ENCODE measurements at regions not wholly inside any gene's neighbourhood (a gene's known extent, or its start where the extent isn't known, plus 50 kb on each side); places are given as distances from the start of the nearest gene placed in this dataset.

GRCh38 chr7:79877874-79878465 is 256.7 kb upstream of the GNAI1 start:
- DNase-seq (ENCODE audit: low spot score in 2 of 2) (no peak), FAIRE-seq (no peak)

DNA sequence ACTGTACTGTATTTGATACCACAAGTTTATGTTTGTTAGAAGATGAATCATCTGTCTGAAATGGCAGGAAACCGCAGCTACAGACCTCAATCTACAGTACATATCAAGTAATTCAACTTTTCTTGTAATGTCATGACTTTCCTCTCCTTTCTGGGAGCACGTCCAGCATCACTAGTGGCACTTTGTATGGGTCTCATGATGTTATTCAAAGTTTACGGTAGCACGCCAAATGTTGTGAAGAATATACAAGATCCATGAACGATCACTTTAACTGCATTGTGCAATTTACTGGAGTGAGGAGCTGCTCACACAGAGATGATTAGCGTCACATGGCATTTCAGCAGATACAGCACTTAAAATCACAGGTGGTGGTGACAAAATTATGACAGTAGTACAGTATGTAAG is 257.8 kb upstream of the GNAI1 start:
- no peak for DNase-seq (ENCODE audit: low spot score in 2 of 2)
- no peak for FAIRE-seq

DNA sequence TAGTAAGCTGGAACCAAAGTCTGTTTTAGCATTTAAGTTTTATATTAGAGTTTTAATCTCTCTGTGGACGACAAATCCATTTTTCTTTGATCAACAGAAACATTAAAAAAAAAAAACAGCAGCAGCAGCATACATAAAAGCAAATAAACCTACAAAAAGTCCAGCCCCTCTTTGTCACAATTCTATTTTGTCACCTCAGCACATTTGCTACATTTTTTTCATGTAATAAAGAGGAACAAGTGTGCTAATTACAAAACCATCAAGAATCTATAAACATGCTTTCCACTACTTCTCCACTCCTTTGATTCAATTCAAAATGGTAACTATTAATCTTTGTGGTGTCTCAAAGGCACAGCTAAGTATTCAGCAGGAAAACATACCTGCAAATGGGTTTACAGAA is 259.8 kb upstream of the GNAI1 start:
- no peak for DNase-seq (ENCODE audit: low spot score in 2 of 2)
- no peak for FAIRE-seq

DNA sequence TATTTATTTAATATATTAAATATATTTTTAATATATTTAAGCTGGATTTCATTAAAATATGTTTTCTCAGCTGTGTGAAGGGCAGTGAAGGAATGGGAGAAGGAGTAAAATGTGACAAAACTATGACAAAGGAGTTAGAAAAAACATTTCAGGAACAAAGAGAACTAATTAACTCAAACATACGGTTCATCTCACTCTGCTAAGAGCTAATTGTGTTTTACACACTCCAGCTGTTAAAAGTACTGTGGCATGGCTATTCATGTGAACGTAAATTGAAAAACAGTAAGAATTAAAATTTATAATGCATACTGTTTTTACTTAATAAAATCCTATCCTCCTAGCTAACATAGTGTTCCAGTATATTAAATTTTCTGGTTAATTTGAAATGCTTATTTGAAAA is 262.5 kb upstream of the GNAI1 start:
- FAIRE-seq: no peak
- no peak for DNase-seq (ENCODE audit: low spot score in 2 of 2)

GRCh38 chr7:79868010-79868409 is 266.6 kb upstream of the GNAI1 start:
- FAIRE-seq (no peak), DNase-seq (ENCODE audit: low spot score in 2 of 2) (no peak)

- DNase-seq (ENCODE audit: low spot score in 2 of 2) (no peak), FAIRE-seq (no peak)
Observed at GRCh38 chr7:79862447-79863210, 272.0 kb upstream of the GNAI1 start.

DNA sequence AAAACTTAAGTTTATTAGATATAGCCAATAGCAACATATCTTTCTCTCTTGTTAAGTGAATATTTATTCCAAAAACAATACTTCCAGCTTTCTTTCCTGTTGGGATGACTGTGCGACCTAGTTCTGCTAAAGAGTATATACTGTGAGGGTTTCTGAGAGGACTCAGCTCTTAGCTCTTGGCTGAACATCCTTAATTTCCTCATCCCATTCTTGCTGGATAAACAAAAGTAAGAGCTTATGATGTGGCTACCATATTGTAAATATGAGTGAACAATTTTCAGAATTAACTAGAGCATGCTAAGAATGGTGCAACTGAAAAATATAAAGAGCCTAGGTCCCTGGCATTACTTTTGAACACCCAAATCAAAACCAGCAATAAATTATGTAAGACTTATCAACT is 279.5 kb upstream of the GNAI1 start:
- DNase-seq (ENCODE audit: low spot score in 2 of 2): no peak
- FAIRE-seq: no peak

GRCh38 chr7:79854621-79855020 is 280.0 kb upstream of the GNAI1 start:
- no peak for FAIRE-seq
- no peak for DNase-seq (ENCODE audit: low spot score in 2 of 2)

- DNase-seq (ENCODE audit: low spot score in 2 of 2) (no peak), FAIRE-seq (no peak)
Observed at GRCh38 chr7:79837915-79838314, 296.7 kb upstream of the GNAI1 start.

- FAIRE-seq: no peak
Observed at GRCh38 chr7:79833616-79834015, 301.0 kb upstream of the GNAI1 start.

DNA sequence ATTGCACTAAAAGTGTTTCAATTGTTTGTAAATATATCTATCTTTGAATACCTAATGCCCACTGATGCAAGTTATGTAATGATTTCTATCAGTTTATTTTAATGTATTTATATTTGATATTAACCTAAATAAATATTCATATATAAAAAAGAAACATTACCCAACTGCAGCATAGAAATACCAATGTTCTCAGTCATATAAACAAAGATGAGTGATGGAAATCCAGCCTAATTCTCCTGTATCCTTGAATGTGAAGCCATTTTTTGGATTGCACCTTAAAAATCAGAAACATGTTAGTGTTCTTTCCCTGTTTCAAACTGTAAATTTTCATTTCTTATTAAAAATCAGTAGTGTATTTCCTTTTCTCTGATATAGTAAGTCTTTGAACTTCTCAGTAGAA is 305.8 kb upstream of the GNAI1 start:
- no peak for DNase-seq (ENCODE audit: low spot score in 2 of 2)
- no peak for FAIRE-seq

More at GRCh38 chr7:79833616-79834015, 301.0 kb upstream of the GNAI1 start:
- no peak for DNase-seq (ENCODE audit: low spot score in 2 of 2)

DNA sequence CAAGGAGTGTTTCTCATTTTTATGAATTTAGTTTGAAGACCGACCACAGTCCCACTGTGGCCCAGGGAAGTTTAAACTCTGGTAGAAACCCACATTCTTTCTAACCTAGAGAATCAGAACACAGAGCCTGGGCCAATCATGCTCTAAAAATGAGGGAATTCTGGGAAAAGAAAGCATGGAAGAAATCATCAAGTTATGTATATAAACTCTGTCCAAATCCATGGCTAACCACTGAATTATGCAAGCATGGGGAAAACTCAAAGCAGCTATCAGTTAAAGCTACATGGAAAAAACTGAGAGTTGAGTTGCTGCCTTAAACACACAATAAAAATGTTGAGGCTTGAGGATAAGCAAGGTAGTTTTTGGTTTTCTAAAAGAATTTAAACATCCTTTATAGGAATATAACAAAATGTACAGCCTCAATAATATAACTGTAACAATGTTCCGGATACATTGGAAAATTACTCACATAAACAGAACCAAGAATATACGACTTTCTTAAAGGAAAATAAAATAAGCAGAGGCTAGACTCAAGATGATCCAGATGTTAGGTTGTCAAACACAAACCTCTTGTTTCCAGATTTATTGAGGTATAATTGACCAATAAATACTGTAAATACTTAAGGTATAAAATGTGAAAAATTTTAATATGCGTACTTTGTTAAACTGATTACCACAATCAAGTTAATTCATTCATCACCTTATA is 311.2 kb upstream of the GNAI1 start:
- no peak for FAIRE-seq
- DNase-seq (ENCODE audit: low spot score in 2 of 2): no peak

GRCh38 chr7:79822620-79823240 is 311.9 kb upstream of the GNAI1 start:
- DNase-seq (ENCODE audit: low spot score in 2 of 2): no peak
- no peak for FAIRE-seq

- no peak for FAIRE-seq
Observed at GRCh38 chr7:79820387-79820786, 314.2 kb upstream of the GNAI1 start.

GRCh38 chr7:79810916-79811315 is 323.7 kb upstream of the GNAI1 start:
- FAIRE-seq: no peak
- no peak for DNase-seq (ENCODE audit: low spot score in 2 of 2)

More at GRCh38 chr7:79820387-79820786, 314.2 kb upstream of the GNAI1 start:
- DNase-seq (ENCODE audit: low spot score in 2 of 2): peak in 1 of 2 donors; percentile 3

DNA sequence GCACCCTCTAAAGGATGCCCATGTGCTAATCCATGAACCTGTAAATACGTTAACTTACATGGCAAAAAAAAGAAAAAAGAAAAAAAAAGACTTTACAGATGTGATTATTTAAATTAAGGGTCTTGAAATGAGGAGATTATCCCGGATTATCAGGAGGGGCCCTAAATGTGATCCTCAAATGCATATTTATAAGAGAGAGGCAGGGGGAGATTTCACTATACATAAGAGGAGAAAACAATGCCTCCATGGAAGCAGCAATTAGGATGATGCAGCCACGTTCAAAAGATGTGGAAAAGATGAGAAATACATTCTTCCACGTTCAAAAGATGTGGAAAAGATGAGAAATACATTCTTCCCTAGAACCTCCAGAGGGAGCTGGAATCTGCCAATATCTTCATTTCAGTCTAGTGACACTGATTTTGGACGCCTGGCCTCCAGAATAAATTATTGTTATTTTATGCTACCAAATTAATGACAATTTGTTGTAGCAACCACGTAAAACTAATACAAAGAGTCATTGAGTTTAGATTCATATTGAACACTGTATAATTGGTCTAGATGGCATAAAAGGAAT is 328.4 kb upstream of the GNAI1 start:
- no peak for FAIRE-seq
- DNase-seq (ENCODE audit: low spot score in 2 of 2): no peak

DNA sequence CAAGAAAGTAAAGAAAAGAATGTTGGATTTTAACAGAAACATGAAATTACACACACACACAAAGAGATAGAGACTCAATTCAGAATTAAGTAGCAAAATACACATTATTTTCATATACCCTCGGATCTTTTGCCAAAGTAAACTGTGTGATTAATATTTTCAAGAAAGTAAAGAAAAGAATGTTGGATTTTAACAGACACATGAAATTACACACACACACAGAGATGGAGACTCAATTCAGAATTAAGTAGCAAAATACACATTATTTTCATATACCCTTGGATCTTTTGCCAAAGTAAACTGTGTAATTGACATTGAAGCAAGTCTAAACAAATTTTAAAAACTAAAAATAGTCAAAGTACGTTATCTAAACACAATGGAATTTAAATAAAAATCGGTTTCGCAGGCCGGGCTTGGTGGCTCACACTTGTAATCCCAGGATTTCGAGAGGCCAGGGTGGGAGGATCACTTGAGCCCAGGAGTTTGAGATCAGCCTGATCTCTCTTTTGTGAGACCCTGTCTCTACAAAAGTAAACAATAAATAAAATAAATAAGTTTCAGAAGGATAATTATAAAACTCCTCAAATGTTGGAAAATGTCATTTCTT is 337.3 kb upstream of the MAGI2 start:
- DNase-seq (ENCODE audit: low spot score in 2 of 2) (no peak), FAIRE-seq (no peak)

DNA sequence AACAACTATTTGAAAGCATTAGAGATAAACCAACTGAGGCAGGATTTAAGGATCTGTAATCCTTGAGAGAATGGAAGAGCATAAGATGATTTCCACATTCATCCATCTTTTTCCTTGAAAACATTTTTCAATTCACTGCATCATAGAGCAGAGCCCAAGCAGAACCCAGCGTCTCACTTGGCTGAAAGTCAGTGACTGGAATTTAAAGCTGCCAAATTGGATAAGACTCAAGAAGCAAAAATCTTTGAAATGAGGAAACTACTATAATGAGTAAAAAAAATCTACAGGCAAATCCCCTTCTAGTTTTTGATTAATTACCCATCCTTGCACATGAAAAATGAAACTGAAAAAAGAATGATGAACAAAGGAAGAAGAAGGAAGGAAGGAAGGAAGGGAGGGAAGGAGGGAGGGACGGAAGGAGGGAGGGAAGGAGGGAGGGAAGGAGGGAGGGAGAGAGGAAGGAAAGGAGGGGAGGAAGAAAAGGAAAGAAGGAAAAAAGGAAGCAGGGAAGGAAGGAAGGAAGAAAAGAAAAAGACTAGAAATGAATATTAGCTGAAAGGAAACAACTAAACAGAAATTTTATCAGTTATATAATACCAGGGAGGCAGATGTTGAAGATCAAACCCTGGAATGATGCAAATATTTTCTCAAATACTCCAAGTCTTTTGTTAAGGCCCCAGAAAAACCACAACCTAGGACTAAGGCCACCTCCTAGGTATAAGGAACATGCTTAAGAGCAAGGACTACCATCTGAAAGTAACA is 336.3 kb upstream of the MAGI2 start:
- FAIRE-seq (no peak), DNase-seq (ENCODE audit: low spot score in 2 of 2) (no peak)

GRCh38 chr7:79787623-79788022 is 334.2 kb upstream of the MAGI2 start:
- DNase-seq (ENCODE audit: low spot score in 2 of 2): no peak
- FAIRE-seq: no peak

- no peak for FAIRE-seq
- DNase-seq (ENCODE audit: low spot score in 2 of 2): no peak
Observed at GRCh38 chr7:79787096-79787495, 333.6 kb upstream of the MAGI2 start.

Data from frontal cortex (tissue), 3 donors.